HUES6 (cell line): ENCODE measurements at regions not wholly inside any gene's neighbourhood (a gene's known extent, or its start where the extent isn't known, plus 50 kb on each side); places are given as distances from the start of the nearest gene placed in this dataset.

Experiments used
- H3K27ac ChIP-seq: 2 replicates; pipeline ENCODE4 v1.7.0; 2013; ENCODE audit warnings: low read depth, mild to moderate bottlenecking, low read length, inconsistent platforms
- H3K27me3 ChIP-seq: 2 replicates; pipeline ENCODE4 v1.6.1; 2013; ENCODE audit warnings: low read length; ENCODE audit not compliant: control insufficient read depth, insufficient read depth
- H3K36me3 ChIP-seq: 2 replicates; pipeline ENCODE4 v1.6.1; 2013; ENCODE audit warnings: low read length; ENCODE audit not compliant: control insufficient read depth, insufficient read depth
- H3K4me1 ChIP-seq: 2 replicates; pipeline ENCODE4 v1.6.1; 2013; ENCODE audit warnings: low read length; ENCODE audit not compliant: control insufficient read depth, insufficient read depth
- H3K4me3 ChIP-seq: 2 replicates; pipeline ENCODE4 v1.5.1; 2013; ENCODE audit warnings: low read depth, low read length
- H3K9ac ChIP-seq: one replicate; pipeline ENCODE4 v1.6.1; 2013; ENCODE audit warnings: mild to moderate bottlenecking, low read length
- H3K9me3 ChIP-seq: 2 replicates; pipeline ENCODE4 v1.6.1; 2013; ENCODE audit warnings: low read depth, low read length; ENCODE audit not compliant: control insufficient read depth, insufficient read depth

- no peaks in the 10 kb centered on the region for H3K9me3 ChIP-seq
- H3K27me3 ChIP-seq = no peaks in the 10 kb centered on the region
- no peak overlapping the region for H3K4me3 ChIP-seq
- H3K36me3 ChIP-seq = no peaks in the 10 kb centered on the region
- no peak overlapping the region for H3K9ac ChIP-seq
- no peak overlapping the region for H3K27ac ChIP-seq
- H3K4me1 ChIP-seq = no peaks in the 10 kb centered on the region
Observed at GRCh38 chr14:81632157-81632556, 98.5 kb upstream of the SEL1L start.

GRCh38 chr14:81633496-81633895, 99.8 kb upstream of the SEL1L start:
- no peak overlapping the region for H3K4me3 ChIP-seq
- H3K27me3 ChIP-seq = no peaks in the 10 kb centered on the region

GRCh38 chr14:81637639-81638038, 104.0 kb upstream of the SEL1L start:
- Histone ChIP-seq H3K36me3 (no peaks in the 10 kb centered on the region), H3K4me3 (no peak overlapping the region), H3K9me3 (no peaks in the 10 kb centered on the region), H3K9ac (no peak overlapping the region), H3K27me3 (no peaks in the 10 kb centered on the region), H3K4me1 (peaks cover 4% of the 10 kb centered on the region), H3K27ac (no peak overlapping the region)

More at GRCh38 chr14:81633496-81633895, 99.8 kb upstream of the SEL1L start:
- Histone ChIP-seq H3K4me1 (no peaks in the 10 kb centered on the region), H3K27ac (no peak overlapping the region), H3K9ac (no peak overlapping the region), H3K9me3 (no peaks in the 10 kb centered on the region), H3K36me3 (no peaks in the 10 kb centered on the region)

- Histone ChIP-seq H3K9me3 (no peaks in the 10 kb centered on the region), H3K27me3 (no peaks in the 10 kb centered on the region)
Observed at GRCh38 chr14:81638656-81639280, 105.1 kb upstream of the SEL1L start.

GRCh38 chr14:81653626-81654025, 120.0 kb upstream of the SEL1L start:
- Histone ChIP-seq H3K9ac (no peak overlapping the region), H3K36me3 (no peaks in the 10 kb centered on the region), H3K4me3 (no peak overlapping the region), H3K27ac (no peak overlapping the region), H3K4me1 (peaks cover 22% of the 10 kb centered on the region), H3K9me3 (0 out of 2 replicates have a peak, but pooled peaks cover 5% of the 10 kb centered on the region), H3K27me3 (no peaks in the 10 kb centered on the region)

More at GRCh38 chr14:81638656-81639280, 105.1 kb upstream of the SEL1L start:
- no peak overlapping the region for H3K4me3 ChIP-seq
- no peak overlapping the region for H3K27ac ChIP-seq
- H3K36me3 ChIP-seq = no peaks in the 10 kb centered on the region
- H3K4me1 ChIP-seq = peaks cover 4% of the 10 kb centered on the region
- H3K9ac ChIP-seq = no peak overlapping the region

- Histone ChIP-seq H3K27me3 (no peaks in the 10 kb centered on the region), H3K9me3 (0 out of 2 replicates have a peak, but pooled peaks cover 5% of the 10 kb centered on the region), H3K9ac (no peak overlapping the region), H3K27ac (no peak overlapping the region), H3K4me3 (no peak overlapping the region), H3K4me1 (peaks cover 26% of the 10 kb centered on the region), H3K36me3 (no peaks in the 10 kb centered on the region)
Observed at GRCh38 chr14:81655423-81656314, 122.0 kb upstream of the SEL1L start.

- H3K4me3 ChIP-seq = no peak overlapping the region
- H3K36me3 ChIP-seq = no peaks in the 10 kb centered on the region
- no peaks in the 10 kb centered on the region for H3K27me3 ChIP-seq
- H3K4me1 ChIP-seq = peaks cover 26% of the 10 kb centered on the region
- H3K9ac ChIP-seq = no peak overlapping the region
- H3K9me3 ChIP-seq = 0 out of 2 replicates have a peak, but pooled peaks cover 5% of the 10 kb centered on the region
- H3K27ac ChIP-seq = no peak overlapping the region
Observed at GRCh38 chr14:81656811-81657210, 123.2 kb upstream of the SEL1L start.

GRCh38 chr14:81662066-81662465, 128.4 kb upstream of the SEL1L start:
- Histone ChIP-seq H3K4me1 (peaks cover 11% of the 10 kb centered on the region), H3K9me3 (no peaks in the 10 kb centered on the region), H3K27ac (no peak overlapping the region)

GRCh38 chr14:81662570-81663197, 129.0 kb upstream of the SEL1L start:
- H3K4me3 ChIP-seq = no peak overlapping the region

More at GRCh38 chr14:81662066-81662465, 128.4 kb upstream of the SEL1L start:
- Histone ChIP-seq H3K4me3 (no peak overlapping the region), H3K36me3 (no peaks in the 10 kb centered on the region), H3K27me3 (no peaks in the 10 kb centered on the region), H3K9ac (no peak overlapping the region)

GRCh38 chr14:81668626-81669274, 135.1 kb upstream of the SEL1L start:
- H3K4me1 ChIP-seq = no peaks in the 10 kb centered on the region
- no peak overlapping the region for H3K27ac ChIP-seq
- H3K4me3 ChIP-seq = no peak overlapping the region
- H3K9ac ChIP-seq = no peak overlapping the region
- H3K36me3 ChIP-seq = no peaks in the 10 kb centered on the region
- H3K27me3 ChIP-seq = no peaks in the 10 kb centered on the region; the same call in 1 of the 2 replicates
- peaks cover 20% of the 10 kb centered on the region for H3K9me3 ChIP-seq

More at GRCh38 chr14:81662570-81663197, 129.0 kb upstream of the SEL1L start:
- no peak overlapping the region for H3K9ac ChIP-seq
- H3K9me3 ChIP-seq = no peaks in the 10 kb centered on the region
- H3K36me3 ChIP-seq = no peaks in the 10 kb centered on the region
- H3K27me3 ChIP-seq = no peaks in the 10 kb centered on the region
- H3K4me1 ChIP-seq = peaks cover 9% of the 10 kb centered on the region
- no peak overlapping the region for H3K27ac ChIP-seq
